ENCODE measurements at regions not wholly inside any gene's neighbourhood (a gene's known extent, or its start where the extent isn't known, plus 50 kb on each side); places are given as distances from the start of the nearest gene placed in this dataset.

DNA sequence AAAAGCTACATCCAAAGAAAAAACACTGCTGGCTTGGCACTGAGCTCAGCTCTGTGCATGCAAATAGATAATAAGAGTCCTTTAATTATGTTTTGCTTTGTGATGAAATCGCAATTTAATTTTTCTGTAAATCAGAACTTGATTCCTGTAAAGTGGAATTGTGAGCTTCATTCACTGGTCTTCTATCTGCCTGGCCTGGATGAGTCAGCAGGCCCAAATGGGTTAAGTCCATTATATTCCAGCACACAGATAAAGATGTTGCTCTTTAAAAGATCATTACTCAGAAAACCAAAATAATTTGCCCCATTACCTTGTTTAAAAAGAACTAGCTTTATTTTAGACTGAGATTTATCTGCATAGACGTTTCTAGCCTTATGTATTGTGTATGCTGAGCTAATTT, 90.4 kb downstream of the CARTPT start:
- no peak for ATAC-seq

DNA sequence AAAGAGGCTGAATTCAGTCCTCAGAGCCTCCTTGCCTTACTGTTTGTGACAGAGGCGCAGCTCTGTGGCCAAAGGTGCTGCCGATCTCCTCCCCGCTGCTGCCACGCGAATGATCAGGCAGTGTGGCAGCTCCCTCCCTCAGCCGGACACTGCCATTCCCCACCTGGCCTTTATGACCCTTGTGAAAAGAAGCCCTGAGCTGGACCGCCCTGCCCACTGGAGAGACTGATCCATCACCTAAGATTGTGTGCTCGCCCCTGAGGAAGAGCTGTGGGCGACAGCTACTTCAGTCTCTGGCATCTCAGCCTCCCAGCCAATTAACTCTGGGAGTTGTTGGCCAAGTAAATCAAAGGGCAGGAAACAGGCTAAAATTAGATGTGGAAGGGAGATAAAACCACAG, 90.9 kb downstream of the CARTPT start:
- TF ChIP-seq, protein P1, sequence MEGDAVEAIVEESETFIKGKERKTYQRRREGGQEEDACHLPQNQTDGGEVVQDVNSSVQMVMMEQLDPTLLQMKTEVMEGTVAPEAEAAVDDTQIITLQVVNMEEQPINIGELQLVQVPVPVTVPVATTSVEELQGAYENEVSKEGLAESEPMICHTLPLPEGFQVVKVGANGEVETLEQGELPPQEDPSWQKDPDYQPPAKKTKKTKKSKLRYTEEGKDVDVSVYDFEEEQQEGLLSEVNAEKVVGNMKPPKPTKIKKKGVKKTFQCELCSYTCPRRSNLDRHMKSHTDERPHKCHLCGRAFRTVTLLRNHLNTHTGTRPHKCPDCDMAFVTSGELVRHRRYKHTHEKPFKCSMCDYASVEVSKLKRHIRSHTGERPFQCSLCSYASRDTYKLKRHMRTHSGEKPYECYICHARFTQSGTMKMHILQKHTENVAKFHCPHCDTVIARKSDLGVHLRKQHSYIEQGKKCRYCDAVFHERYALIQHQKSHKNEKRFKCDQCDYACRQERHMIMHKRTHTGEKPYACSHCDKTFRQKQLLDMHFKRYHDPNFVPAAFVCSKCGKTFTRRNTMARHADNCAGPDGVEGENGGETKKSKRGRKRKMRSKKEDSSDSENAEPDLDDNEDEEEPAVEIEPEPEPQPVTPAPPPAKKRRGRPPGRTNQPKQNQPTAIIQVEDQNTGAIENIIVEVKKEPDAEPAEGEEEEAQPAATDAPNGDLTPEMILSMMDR (IDR thresholded peaks at IDR 0.05): no peak
- DNase-seq (no peak), ATAC-seq (no peak)
- no peak overlapping the region for H3K27ac ChIP-seq (ENCODE audit: low read length)
- Mint-ChIP-seq H3K36me3 (no peaks in the 10 kb centered on the region), H3K27ac (no peak overlapping the region), H3K4me1 (no peaks in the 10 kb centered on the region), H3K9me3 (no peaks in the 10 kb centered on the region), H3K27me3 (ENCODE audit: low read depth in 2 of 2) (peaks cover 8 to 39% of the 10 kb centered on the region in 2 donors), H3K4me3 (no peak overlapping the region)
- H3K36me3 ChIP-seq (ENCODE audit: control insufficient read depth, insufficient read depth, low read length): no peaks in the 10 kb centered on the region
- no peaks in the 10 kb centered on the region for H3K27me3 ChIP-seq (ENCODE audit: control insufficient read depth, insufficient read depth, low read length)
- H3K9me3 ChIP-seq (ENCODE audit: control insufficient read depth, insufficient read depth, low read length): no peaks in the 10 kb centered on the region
- intact Hi-C loops (cut with micrococcal nuclease): no loop called here
- H3K4me1 ChIP-seq (ENCODE audit: control insufficient read depth, insufficient read depth, low read length): no peaks in the 10 kb centered on the region
- H3K4me3 ChIP-seq (ENCODE audit: low read length): no peak overlapping the region
- 63% methylated on average over 9 of the region's 9 CpGs for WGBS (ENCODE audit: insufficient coverage)

More for the DNA sequence above, 90.4 kb downstream of the CARTPT start:
- DNase-seq: no peak
- no peaks in the 10 kb centered on the region for H3K36me3 ChIP-seq (ENCODE audit: control insufficient read depth, insufficient read depth, low read length)
- TF ChIP-seq, protein P1 (IDR thresholded peaks at IDR 0.05): no peak
- Mint-ChIP-seq H3K27me3 (ENCODE audit: low read depth in 2 of 2) (peaks cover 8 to 40% of the 10 kb centered on the region in 2 donors), H3K36me3 (no peaks in the 10 kb centered on the region), H3K27ac (no peak overlapping the region), H3K4me3 (no peak overlapping the region), H3K4me1 (no peaks in the 10 kb centered on the region), H3K9me3 (no peaks in the 10 kb centered on the region)
- no peaks in the 10 kb centered on the region for H3K27me3 ChIP-seq (ENCODE audit: control insufficient read depth, insufficient read depth, low read length)
- no peak overlapping the region for H3K27ac ChIP-seq (ENCODE audit: low read length)
- no peak overlapping the region for H3K4me3 ChIP-seq (ENCODE audit: low read length)
- no peaks in the 10 kb centered on the region for H3K4me1 ChIP-seq (ENCODE audit: control insufficient read depth, insufficient read depth, low read length)
- intact Hi-C loops (cut with micrococcal nuclease): no loop called here
- no peaks in the 10 kb centered on the region for H3K9me3 ChIP-seq (ENCODE audit: control insufficient read depth, insufficient read depth, low read length)
- 92% methylated on average over 2 of the region's 2 CpGs for WGBS (ENCODE audit: insufficient coverage)

DNA sequence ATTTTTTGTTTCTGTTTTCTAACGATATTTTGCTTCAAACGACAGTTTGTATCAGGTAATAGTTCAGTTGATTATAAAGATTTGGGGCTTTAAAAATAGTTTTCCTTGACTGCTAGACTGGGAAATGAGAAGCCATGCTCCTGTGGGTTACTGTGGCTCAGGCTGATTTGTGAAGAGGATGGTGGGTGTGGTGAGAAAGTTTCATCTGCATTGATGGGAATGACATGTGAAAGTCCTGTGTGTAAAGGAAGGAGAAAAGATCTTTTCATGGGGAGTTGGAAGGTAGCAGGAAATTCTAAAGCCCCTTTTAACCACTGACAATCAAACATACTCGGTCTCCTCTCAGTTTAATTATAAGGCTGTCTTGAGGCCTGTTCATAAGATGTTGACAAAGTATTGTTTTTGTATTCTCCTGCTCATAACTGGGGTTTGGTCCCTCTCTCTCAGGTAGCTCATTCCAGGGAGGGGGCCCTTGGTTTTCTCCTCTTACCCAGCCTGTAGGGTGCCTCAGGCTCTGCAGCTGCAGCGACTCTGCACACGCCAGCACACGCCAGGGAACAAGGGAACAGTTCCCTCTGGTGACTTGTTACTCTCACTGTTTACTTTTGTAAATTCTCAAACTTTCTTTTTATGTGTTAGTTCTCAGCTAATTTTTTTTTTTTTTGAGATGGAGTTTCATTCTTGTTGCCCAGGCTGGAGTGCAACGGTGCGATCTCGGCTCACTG, 91.6 kb downstream of the CARTPT start:
- no peaks in the 10 kb centered on the region for H3K9me3 Mint-ChIP-seq
- no peak for ATAC-seq
- DNase-seq: no peak
- no peaks in the 10 kb centered on the region for H3K4me1 Mint-ChIP-seq
- peaks cover 8 to 33% of the 10 kb centered on the region in 2 donors for H3K27me3 Mint-ChIP-seq (ENCODE audit: low read depth in 2 of 2)
- intact Hi-C loops (cut with micrococcal nuclease): no loop called here
- 81% methylated on average over 8 of the region's 9 CpGs for WGBS (ENCODE audit: insufficient coverage)
- TF ChIP-seq, protein P1 (IDR thresholded peaks at IDR 0.05): no peak
- H3K36me3 ChIP-seq (ENCODE audit: control insufficient read depth, insufficient read depth, low read length): no peaks in the 10 kb centered on the region
- H3K4me3 Mint-ChIP-seq: no peak overlapping the region
- no peaks in the 10 kb centered on the region for H3K36me3 Mint-ChIP-seq
- no peak overlapping the region for H3K27ac Mint-ChIP-seq
- no peak overlapping the region for H3K4me3 ChIP-seq (ENCODE audit: low read length)
- H3K4me1 ChIP-seq (ENCODE audit: control insufficient read depth, insufficient read depth, low read length): no peaks in the 10 kb centered on the region
- no peak overlapping the region for H3K27ac ChIP-seq (ENCODE audit: low read length)
- no peaks in the 10 kb centered on the region for H3K9me3 ChIP-seq (ENCODE audit: control insufficient read depth, insufficient read depth, low read length)
- no peaks in the 10 kb centered on the region for H3K27me3 ChIP-seq (ENCODE audit: control insufficient read depth, insufficient read depth, low read length)

DNA sequence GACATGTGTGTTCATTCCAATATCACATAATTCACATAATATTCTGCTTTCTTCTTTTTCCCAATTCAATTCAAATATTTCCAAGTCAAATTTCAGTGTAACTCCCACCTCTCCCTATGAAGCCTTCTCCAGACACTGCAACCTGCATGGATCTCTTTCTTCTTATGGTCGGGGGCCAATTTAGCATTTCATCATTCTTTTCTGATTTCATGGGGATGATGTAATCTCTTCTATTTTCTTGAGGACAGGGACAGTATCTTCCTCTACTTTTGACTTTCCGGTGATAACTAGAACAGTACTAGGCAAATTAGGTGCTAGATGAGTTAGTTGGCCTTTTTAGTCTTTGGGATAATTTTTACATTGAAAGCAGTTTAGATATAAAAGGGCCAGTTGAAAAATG, 92.7 kb downstream of the CARTPT start:
- no peaks in the 10 kb centered on the region for H3K4me1 Mint-ChIP-seq
- TF ChIP-seq, protein P1 (IDR thresholded peaks at IDR 0.05): no peak

More for the DNA sequence above, 92.7 kb downstream of the CARTPT start:
- H3K4me3 ChIP-seq (ENCODE audit: low read length): no peak overlapping the region
- H3K4me1 ChIP-seq (ENCODE audit: control insufficient read depth, insufficient read depth, low read length): no peaks in the 10 kb centered on the region
- H3K4me3 Mint-ChIP-seq: no peak overlapping the region
- no peak for DNase-seq
- no peaks in the 10 kb centered on the region for H3K27me3 ChIP-seq (ENCODE audit: control insufficient read depth, insufficient read depth, low read length)
- peaks cover 5 to 22% of the 10 kb centered on the region in 2 donors for H3K27me3 Mint-ChIP-seq (ENCODE audit: low read depth in 2 of 2)
- H3K36me3 ChIP-seq (ENCODE audit: control insufficient read depth, insufficient read depth, low read length): no peaks in the 10 kb centered on the region
- H3K27ac ChIP-seq (ENCODE audit: low read length): no peak overlapping the region
- H3K36me3 Mint-ChIP-seq: no peaks in the 10 kb centered on the region
- no peak for ATAC-seq
- no peak overlapping the region for H3K27ac Mint-ChIP-seq
- 100% methylated on average over 1 of the region's 2 CpGs for WGBS (ENCODE audit: insufficient coverage)
- intact Hi-C loops (cut with micrococcal nuclease): no loop called here
- H3K9me3 ChIP-seq (ENCODE audit: control insufficient read depth, insufficient read depth, low read length): no peaks in the 10 kb centered on the region
- no peaks in the 10 kb centered on the region for H3K9me3 Mint-ChIP-seq
